ENCODE measurements at regions not wholly inside any gene's neighbourhood (a gene's known extent, or its start where the extent isn't known, plus 50 kb on each side); places are given as distances from the start of the nearest gene placed in this dataset.

DNA sequence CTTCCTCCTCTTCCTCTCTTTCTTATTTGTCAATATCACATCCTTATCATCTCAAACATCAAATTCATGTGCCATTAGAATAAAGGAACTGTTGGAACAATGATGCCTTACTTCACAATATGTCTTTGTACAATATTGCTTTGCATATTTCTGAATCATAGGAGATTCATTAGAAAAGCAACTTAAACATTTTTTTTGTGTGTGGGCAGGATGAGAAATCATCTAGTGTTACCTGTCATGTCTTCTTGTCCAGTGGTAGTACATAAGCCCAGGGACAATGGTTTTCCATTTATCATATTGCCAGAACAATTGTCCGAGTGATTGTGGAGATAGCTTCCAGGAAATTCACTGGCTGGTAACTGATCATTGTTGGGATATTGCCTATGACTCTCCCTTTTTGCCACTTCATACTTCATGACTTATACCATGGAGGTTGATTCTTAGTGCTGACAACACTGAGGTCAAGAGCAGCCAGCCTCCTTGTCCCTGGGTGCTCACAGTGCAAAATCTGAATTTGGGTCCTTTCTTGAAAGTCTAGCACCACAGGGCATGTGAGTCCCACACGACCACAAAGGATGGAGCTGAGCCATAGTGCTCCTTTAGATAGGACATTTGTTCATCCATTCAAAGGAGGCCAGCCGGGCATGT lies 215.0 kb downstream of the MDFIC start:
- TF ChIP-seq, protein P1, sequence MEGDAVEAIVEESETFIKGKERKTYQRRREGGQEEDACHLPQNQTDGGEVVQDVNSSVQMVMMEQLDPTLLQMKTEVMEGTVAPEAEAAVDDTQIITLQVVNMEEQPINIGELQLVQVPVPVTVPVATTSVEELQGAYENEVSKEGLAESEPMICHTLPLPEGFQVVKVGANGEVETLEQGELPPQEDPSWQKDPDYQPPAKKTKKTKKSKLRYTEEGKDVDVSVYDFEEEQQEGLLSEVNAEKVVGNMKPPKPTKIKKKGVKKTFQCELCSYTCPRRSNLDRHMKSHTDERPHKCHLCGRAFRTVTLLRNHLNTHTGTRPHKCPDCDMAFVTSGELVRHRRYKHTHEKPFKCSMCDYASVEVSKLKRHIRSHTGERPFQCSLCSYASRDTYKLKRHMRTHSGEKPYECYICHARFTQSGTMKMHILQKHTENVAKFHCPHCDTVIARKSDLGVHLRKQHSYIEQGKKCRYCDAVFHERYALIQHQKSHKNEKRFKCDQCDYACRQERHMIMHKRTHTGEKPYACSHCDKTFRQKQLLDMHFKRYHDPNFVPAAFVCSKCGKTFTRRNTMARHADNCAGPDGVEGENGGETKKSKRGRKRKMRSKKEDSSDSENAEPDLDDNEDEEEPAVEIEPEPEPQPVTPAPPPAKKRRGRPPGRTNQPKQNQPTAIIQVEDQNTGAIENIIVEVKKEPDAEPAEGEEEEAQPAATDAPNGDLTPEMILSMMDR (IDR thresholded peaks at IDR 0.05; ENCODE audit: unreplicated experiment) = no peak
- no peak for DNase-seq (ENCODE audit: low spot score, unreplicated experiment)
- H3K27me3 Mint-ChIP-seq = no peaks in the 10 kb centered on the region
- no peak overlapping the region for H3K4me3 Mint-ChIP-seq (ENCODE audit: low read depth)
- no peaks in the 10 kb centered on the region for H3K4me1 Mint-ChIP-seq (ENCODE audit: low read depth)
- H3K9me3 Mint-ChIP-seq (ENCODE audit: low read depth) = peaks cover 3% of the 10 kb centered on the region
- H3K27ac Mint-ChIP-seq = no peak overlapping the region
- H3K36me3 Mint-ChIP-seq (ENCODE audit: insufficient read depth) = no peaks in the 10 kb centered on the region

DNA sequence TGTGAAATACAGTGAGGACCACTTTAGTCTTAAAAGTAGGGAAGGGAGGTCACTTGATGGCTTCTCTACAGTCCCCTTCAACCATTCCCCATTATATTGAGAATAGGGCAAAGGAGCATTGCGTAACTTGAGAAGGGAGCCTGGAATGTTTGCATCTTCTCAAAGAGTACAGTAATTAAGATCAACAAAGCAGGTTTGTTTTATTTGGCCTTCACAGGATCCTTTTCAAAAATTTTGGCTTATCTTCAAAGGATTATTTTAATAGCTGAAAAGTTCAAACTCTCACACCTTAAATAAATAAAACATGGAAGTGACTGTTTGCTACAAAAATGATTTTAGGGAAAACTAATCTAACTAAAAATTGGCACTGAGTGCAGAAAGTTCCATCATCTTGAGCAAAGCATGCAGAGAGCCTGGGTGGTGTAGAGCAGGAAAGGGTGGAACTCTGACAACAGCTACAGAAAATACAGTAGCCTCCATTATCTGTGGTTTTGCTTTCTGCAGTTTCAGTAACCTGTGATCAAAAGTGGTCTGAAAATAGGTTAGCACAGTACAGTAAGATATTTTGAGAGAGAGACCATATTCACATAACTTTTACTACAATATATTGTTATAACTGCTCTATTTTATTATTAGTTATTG lies 214.0 kb downstream of the MDFIC start:
- no peak overlapping the region for H3K4me3 Mint-ChIP-seq (ENCODE audit: low read depth)
- H3K27ac Mint-ChIP-seq = no peak overlapping the region
- TF ChIP-seq, protein P1 (IDR thresholded peaks at IDR 0.05; ENCODE audit: unreplicated experiment) = no peak
- no peaks in the 10 kb centered on the region for H3K27me3 Mint-ChIP-seq
- DNase-seq (ENCODE audit: low spot score, unreplicated experiment) = no peak
- no peaks in the 10 kb centered on the region for H3K4me1 Mint-ChIP-seq (ENCODE audit: low read depth)
- no peaks in the 10 kb centered on the region for H3K36me3 Mint-ChIP-seq (ENCODE audit: insufficient read depth)
- H3K9me3 Mint-ChIP-seq (ENCODE audit: low read depth) = peaks cover 3% of the 10 kb centered on the region

DNA sequence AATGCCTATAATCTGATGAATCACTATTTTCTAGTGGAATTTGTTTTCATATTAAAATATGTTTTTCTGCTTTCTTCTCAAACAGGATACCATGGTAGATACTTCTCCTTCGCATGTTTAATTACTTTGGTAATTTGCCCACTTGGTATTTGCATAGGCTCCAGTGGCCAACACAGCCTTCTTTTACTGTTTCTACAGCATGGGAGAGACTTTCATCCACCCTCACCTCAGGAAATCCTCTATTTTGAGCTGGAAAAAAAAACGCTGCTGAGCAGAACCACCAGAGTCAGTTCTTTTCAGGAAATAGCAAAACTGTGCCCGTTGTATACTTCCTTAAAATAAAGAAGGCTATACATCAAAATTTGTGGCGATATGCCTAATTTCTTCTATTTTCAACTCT lies 213.3 kb downstream of the MDFIC start:
- TF ChIP-seq, protein P1 (IDR thresholded peaks at IDR 0.05; ENCODE audit: unreplicated experiment) = no peak
- H3K4me3 Mint-ChIP-seq (ENCODE audit: low read depth) = no peak overlapping the region
- peaks cover 2% of the 10 kb centered on the region for H3K4me1 Mint-ChIP-seq (ENCODE audit: low read depth)
- H3K36me3 Mint-ChIP-seq (ENCODE audit: insufficient read depth) = no peaks in the 10 kb centered on the region
- H3K9me3 Mint-ChIP-seq (ENCODE audit: low read depth) = peaks cover 3% of the 10 kb centered on the region
- H3K27me3 Mint-ChIP-seq = no peaks in the 10 kb centered on the region
- H3K27ac Mint-ChIP-seq = no peak overlapping the region
- DNase-seq (ENCODE audit: low spot score, unreplicated experiment) = no peak

DNA sequence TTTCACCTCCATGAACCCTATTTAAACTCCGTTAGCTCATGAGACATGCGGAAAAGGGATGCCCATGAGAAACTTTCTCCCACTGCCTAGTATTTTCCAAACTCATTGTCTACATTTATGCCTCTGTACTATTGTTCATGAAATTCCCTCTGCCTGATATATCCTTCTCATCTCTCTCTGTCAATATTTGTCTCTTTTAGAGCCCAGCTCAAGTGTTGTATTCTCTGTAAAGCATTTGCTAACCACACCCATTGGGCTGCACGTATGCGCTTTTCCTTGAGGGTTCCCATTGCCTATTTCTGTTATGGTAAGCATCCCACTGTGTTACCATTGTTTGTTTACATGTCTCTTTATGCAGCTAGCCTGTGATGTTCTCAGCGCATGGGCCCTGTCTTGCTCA lies 211.4 kb downstream of the MDFIC start:
- DNase-seq (ENCODE audit: low spot score, unreplicated experiment) = no peak
- TF ChIP-seq, protein P1 (IDR thresholded peaks at IDR 0.05; ENCODE audit: unreplicated experiment) = no peak
- Mint-ChIP-seq H3K4me1 (ENCODE audit: low read depth) (peaks cover 2% of the 10 kb centered on the region), H3K27ac (no peak overlapping the region), H3K27me3 (no peaks in the 10 kb centered on the region), H3K4me3 (ENCODE audit: low read depth) (no peak overlapping the region), H3K9me3 (ENCODE audit: low read depth) (peaks cover 3% of the 10 kb centered on the region), H3K36me3 (ENCODE audit: insufficient read depth) (no peaks in the 10 kb centered on the region)

DNA sequence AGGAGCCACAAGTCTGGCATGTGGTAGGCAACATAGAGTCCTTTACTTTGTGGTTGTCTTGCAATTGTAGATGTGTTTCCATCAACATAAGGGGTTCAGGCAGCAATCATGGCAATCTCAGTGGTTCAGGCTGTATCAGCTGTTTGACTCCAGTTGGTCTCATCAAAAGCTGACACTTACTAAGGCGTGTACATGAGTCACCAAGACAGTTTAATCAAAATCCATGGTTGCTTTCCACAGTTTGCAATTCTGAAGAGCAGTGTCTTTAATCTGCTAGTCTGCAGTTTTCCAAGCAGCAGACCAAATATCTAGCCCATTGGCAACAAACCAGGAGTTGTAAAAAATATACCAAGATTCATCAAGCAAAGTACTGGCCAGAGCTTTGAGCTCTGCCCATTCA lies 210.2 kb downstream of the MDFIC start:
- Mint-ChIP-seq H3K27ac (no peak overlapping the region), H3K36me3 (ENCODE audit: insufficient read depth) (no peaks in the 10 kb centered on the region), H3K4me1 (ENCODE audit: low read depth) (peaks cover 2% of the 10 kb centered on the region), H3K9me3 (ENCODE audit: low read depth) (peaks cover 3% of the 10 kb centered on the region), H3K27me3 (no peaks in the 10 kb centered on the region), H3K4me3 (ENCODE audit: low read depth) (no peak overlapping the region)
- no peak for DNase-seq (ENCODE audit: low spot score, unreplicated experiment)
- TF ChIP-seq, protein P1 (IDR thresholded peaks at IDR 0.05; ENCODE audit: unreplicated experiment) = no peak
